GM12892 (cell line): ENCODE measurements at regions not wholly inside any gene's neighbourhood (a gene's known extent, or its start where the extent isn't known, plus 50 kb on each side); places are given as distances from the start of the nearest gene placed in this dataset.

ENCODE experiments used
- DNase-seq: peaks from one replicate; pipeline ENCODE4 v3.0.0; 2011; ENCODE audit not compliant: insufficient read length
- FAIRE-seq: peaks from 2 replicates; lab custom pipeline; 2011; peaks lifted over from hg19 to GRCh38; lab: Jason Lieb, UNC
- POLR2AphosphoS5 ChIP-seq: IDR thresholded peaks from 2 replicates; pipeline ENCODE4 v1.6.1; 2011; ENCODE audit warnings: low read depth, low read length, control low read depth

DNA sequence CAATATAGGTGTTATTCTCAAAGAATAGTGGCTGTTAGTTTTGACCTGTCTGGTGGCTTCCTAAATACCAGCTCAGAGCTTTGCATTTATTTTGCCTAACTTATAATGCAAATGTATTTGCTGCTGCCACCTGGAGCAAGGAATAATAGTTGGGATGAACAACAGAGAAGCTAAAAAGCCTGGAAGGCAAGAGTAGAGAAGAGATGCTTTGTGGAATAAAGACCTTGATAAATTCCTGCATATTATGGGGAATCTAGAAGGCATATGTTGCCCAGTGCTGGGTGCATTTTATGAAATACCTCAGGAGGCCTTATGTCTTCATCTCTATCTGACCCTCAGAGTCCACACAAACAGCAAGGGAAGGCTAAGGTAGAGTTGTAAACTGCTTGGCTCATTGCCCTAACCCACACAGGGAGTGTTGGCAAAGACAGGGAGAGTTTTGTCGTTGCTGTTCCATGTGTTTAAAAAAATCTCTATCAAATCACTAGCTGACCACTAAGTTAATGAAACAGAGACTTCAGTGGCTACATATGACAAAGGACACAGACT lies 53.7 kb upstream of the SCAF11 start:
- DNase-seq (no peak), FAIRE-seq (no peak)
- no peak for TF ChIP-seq POLR2AphosphoS5
